Endothelial cell of umbilical vein (primary cell): ENCODE measurements at regions not wholly inside any gene's neighbourhood (a gene's known extent, or its start where the extent isn't known, plus 50 kb on each side); places are given as distances from the start of the nearest gene placed in this dataset.

Source experiments
- BruUV-seq: library from RNA; stranded (reverse); fragments of 400-500 nt; replicated peaks from 2 replicates; lab custom pipeline; 2021; lab: Mats Ljungman, UMichigan
- CTCF ChIA-PET: fragments of 300-600, 350-600 bp; sonication (Branson Sonifier 250); formaldehyde crosslinking; loops from one replicate; lab custom pipeline; 2021; ENCODE audit warnings: antibody characterized with exemption, inconsistent platforms; lab: Charles Lee
- POLR2A ChIA-PET: fragments of 300-600, 350-600 bp; sonication (Branson Sonifier 250); formaldehyde crosslinking; loops from one replicate; lab custom pipeline; 2021; ENCODE audit warnings: antibody characterized with exemption, inconsistent platforms; lab: Charles Lee
- DNase-seq: peaks from one replicate; pipeline ENCODE4 v3.0.0-alpha.2; 2011; ENCODE audit warnings: low read depth, low spot score
- FAIRE-seq: peaks from 2 replicates; lab custom pipeline; 2011; peaks lifted over from hg19 to GRCh38; lab: Jason Lieb, UNC
- H2AFZ ChIP-seq: 2 replicates; pipeline ENCODE4 v1.6.0; 2012; ENCODE audit warnings: low read depth, low read length, control low read depth, inconsistent platforms
- H3K27ac ChIP-seq: 2 replicates; pipeline ENCODE4 v1.5.1; 2011; ENCODE audit warnings: low read depth, mild to moderate bottlenecking, control low read depth, low read length, moderate library complexity; ENCODE audit not compliant: insufficient read depth
- H3K27me3 ChIP-seq, 2 experiments: 2 replicates each; pipeline versions ENCODE4 v1.6.0 to v1.6.1; 2011; ENCODE audit warnings: low read length in 2 of 2, mixed read lengths in 1 of 2; ENCODE audit not compliant: control insufficient read depth in 2 of 2, insufficient read depth in 2 of 2
- H3K36me3 ChIP-seq, 2 experiments: 2 replicates in 1 of 2; 3 replicates in 1 of 2; pipeline ENCODE4 v1.5.1; 2011; ENCODE audit warnings: low read length in 2 of 2, mild to moderate bottlenecking in 1 of 2, moderate library complexity in 1 of 2; ENCODE audit not compliant: control insufficient read depth in 2 of 2, insufficient read depth in 2 of 2; ENCODE audit errors: extremely low read depth in 1 of 2
- H3K4me1 ChIP-seq: 3 replicates; pipeline ENCODE4 v1.5.1; 2011; ENCODE audit warnings: mild to moderate bottlenecking, low read length; ENCODE audit not compliant: control insufficient read depth, insufficient read depth; ENCODE audit errors: extremely low read depth
- H3K4me2 ChIP-seq: 2 replicates; pipeline ENCODE4 v1.6.1; 2011; ENCODE audit warnings: low read length, control low read depth, mixed read lengths; ENCODE audit not compliant: insufficient read depth
- H3K4me3 ChIP-seq, 3 experiments: fragments of 200-600 bp in 1 of 3; sonication (generic), shearing (Covaris generic) in 1 of 3; replicated peaks in 1 of 3; 2 replicates each; pipeline ENCODE4 v1.5.1; 2011 to 2016; ENCODE audit warnings: control low read depth in 3 of 3, low read length in 3 of 3, mild to moderate bottlenecking in 2 of 3, inconsistent platforms in 1 of 3, low read depth in 1 of 3, moderate library complexity in 1 of 3; ENCODE audit not compliant: insufficient read depth in 1 of 3
- H3K79me2 ChIP-seq: 2 replicates; pipeline ENCODE4 v1.6.0; 2012; ENCODE audit warnings: low read length, inconsistent platforms; ENCODE audit not compliant: control insufficient read depth, insufficient read depth
- H3K9ac ChIP-seq: replicated peaks from 2 replicates; pipeline ENCODE3; 2011; ENCODE audit warnings: low read length, control low read depth; ENCODE audit not compliant: insufficient read depth; ENCODE audit errors: extremely low read depth
- H3K9me1 ChIP-seq: replicated peaks from 3 replicates; pipeline ENCODE4 v1.6.0; 2011; ENCODE audit warnings: mild to moderate bottlenecking, low read length; ENCODE audit not compliant: control insufficient read depth, insufficient read depth; ENCODE audit errors: extremely low read depth
- H3K9me3 ChIP-seq: replicated peaks from 2 replicates; pipeline ENCODE4 v1.5.1; 2012; ENCODE audit warnings: low read length, inconsistent platforms; ENCODE audit not compliant: control insufficient read depth, insufficient read depth
- H4K20me1 ChIP-seq: replicated peaks from 2 replicates; pipeline ENCODE3; 2011; ENCODE audit warnings: mild to moderate bottlenecking, low read length; ENCODE audit not compliant: control insufficient read depth, insufficient read depth; ENCODE audit errors: extremely low read depth
- EZH2 ChIP-seq: IDR thresholded peaks from 2 replicates; pipeline ENCODE4 v1.6.1; 2012; ENCODE audit warnings: borderline replicate concordance, low read depth, mild to moderate bottlenecking, moderate library complexity, low read length, inconsistent platforms; ENCODE audit not compliant: severe bottlenecking
- FOS ChIP-seq: IDR thresholded peaks from 2 replicates; pipeline ENCODE4 v1.6.1; 2011; ENCODE audit warnings: mild to moderate bottlenecking, low read length, moderate library complexity, borderline replicate concordance; ENCODE audit not compliant: insufficient read depth
- GATA2 ChIP-seq: IDR thresholded peaks from 2 replicates; pipeline ENCODE4 v1.7.0; 2011; ENCODE audit warnings: low read depth, mild to moderate bottlenecking, moderate library complexity, mixed read lengths, low read length; ENCODE audit not compliant: insufficient read length, insufficient read depth
- JUN ChIP-seq: IDR thresholded peaks from 2 replicates; pipeline ENCODE4 v1.6.1; 2011; ENCODE audit warnings: borderline replicate concordance, low read depth; ENCODE audit not compliant: insufficient read length, insufficient read depth
- MAX ChIP-seq: IDR thresholded peaks from 2 replicates; pipeline ENCODE4 v1.6.1; 2011; ENCODE audit not compliant: insufficient read depth, insufficient read length
- MYC ChIP-seq: IDR thresholded peaks from one replicate; pipeline ENCODE4 v1.6.1; 2011; ENCODE audit warnings: mild to moderate bottlenecking, low read depth, low read length
- POLR2A ChIP-seq: IDR thresholded peaks from 2 replicates; pipeline ENCODE4 v1.6.1; 2012; ENCODE audit warnings: low read depth, mild to moderate bottlenecking, control low read depth, low read length
- POLR2AphosphoS5 ChIP-seq: IDR thresholded peaks from 2 replicates; pipeline ENCODE4 v1.6.1; 2012; ENCODE audit warnings: low read depth, mild to moderate bottlenecking, control low read depth, low read length, moderate library complexity; ENCODE audit not compliant: insufficient read depth
- dilution Hi-C: fragments of 300-500 bp; cut with MboI; formaldehyde crosslinking; loops from one replicate; pipeline ENCODE4 v1.15.0; 2019; ENCODE audit warnings: low sequenced_read_pairs; ENCODE audit not compliant: extremely low pct_ligation_motif_present
- intact Hi-C: fragments of 100-400 bp; cut with micrococcal nuclease; formaldehyde crosslinking; loops from one replicate; pipeline ENCODE4 v1.10.0; 2022
- TF ChIP-seq, protein P1 (sequence below), 2 donors: IDR thresholded peaks; 1 replicate in 1 of 2; 2 replicates in 1 of 2; pipeline ENCODE4 v1.5.1; 2011; ENCODE audit warnings: low read length in 2 of 2, mild to moderate bottlenecking in 2 of 2, moderate library complexity in 2 of 2, control low read depth in 1 of 2, inconsistent platforms in 1 of 2, low read depth in 1 of 2; ENCODE audit not compliant: insufficient read depth in 1 of 2; ENCODE audit errors: extremely low read depth in 1 of 2

GRCh38 chr3:126269354-126269753, 87.9 kb downstream of the KLF15 start:
- dilution Hi-C loops (no loop called here), intact Hi-C loops (no loop called here)
- TF ChIP-seq FOS (no peak), MYC (no peak), POLR2A (no peak), EZH2 (no peak), JUN (no peak), MAX (no peak), POLR2AphosphoS5 (no peak), GATA2 (no peak)
- TF ChIP-seq, protein P1, sequence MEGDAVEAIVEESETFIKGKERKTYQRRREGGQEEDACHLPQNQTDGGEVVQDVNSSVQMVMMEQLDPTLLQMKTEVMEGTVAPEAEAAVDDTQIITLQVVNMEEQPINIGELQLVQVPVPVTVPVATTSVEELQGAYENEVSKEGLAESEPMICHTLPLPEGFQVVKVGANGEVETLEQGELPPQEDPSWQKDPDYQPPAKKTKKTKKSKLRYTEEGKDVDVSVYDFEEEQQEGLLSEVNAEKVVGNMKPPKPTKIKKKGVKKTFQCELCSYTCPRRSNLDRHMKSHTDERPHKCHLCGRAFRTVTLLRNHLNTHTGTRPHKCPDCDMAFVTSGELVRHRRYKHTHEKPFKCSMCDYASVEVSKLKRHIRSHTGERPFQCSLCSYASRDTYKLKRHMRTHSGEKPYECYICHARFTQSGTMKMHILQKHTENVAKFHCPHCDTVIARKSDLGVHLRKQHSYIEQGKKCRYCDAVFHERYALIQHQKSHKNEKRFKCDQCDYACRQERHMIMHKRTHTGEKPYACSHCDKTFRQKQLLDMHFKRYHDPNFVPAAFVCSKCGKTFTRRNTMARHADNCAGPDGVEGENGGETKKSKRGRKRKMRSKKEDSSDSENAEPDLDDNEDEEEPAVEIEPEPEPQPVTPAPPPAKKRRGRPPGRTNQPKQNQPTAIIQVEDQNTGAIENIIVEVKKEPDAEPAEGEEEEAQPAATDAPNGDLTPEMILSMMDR (IDR thresholded peaks at IDR 0.05; ENCODE audit: extremely low read depth in 1 of 2, insufficient read depth in 1 of 2, low read depth in 1 of 2, low read length in 2 of 2) = no peak
- no TSS peak for BruUV-seq
- ChIA-PET CTCF (interaction anchor here (0.7 to 1.0 kb wide), 3 partner anchors 12 to 123 kb away, joined by 3 read pairs; no protein-coding TSS in a partner anchor), POLR2A (interaction anchor here (0.7 kb wide), 1 partner anchor 61 kb away, joined by 3 read pairs; no protein-coding TSS in a partner anchor)
- Histone ChIP-seq H3K27ac (no peak overlapping the region), H3K27me3 (no peaks in the 10 kb centered on the region), H3K79me2 (no peaks in the 10 kb centered on the region), H3K36me3 (no peaks in the 10 kb centered on the region), H2AFZ (no peak overlapping the region), H3K9me1 (no peaks in the 10 kb centered on the region), H4K20me1 (no peaks in the 10 kb centered on the region), H3K9me3 (no peaks in the 10 kb centered on the region), H3K9ac (no peak overlapping the region), H3K4me1 (peaks cover 15% of the 10 kb centered on the region), H3K4me3 (no peak overlapping the region), H3K4me2 (no peak overlapping the region)
- FAIRE-seq (no peak), DNase-seq (no peak)
